Panc1 (cell line): ENCODE measurements at regions not wholly inside any gene's neighbourhood (a gene's known extent, or its start where the extent isn't known, plus 50 kb on each side); places are given as distances from the start of the nearest gene placed in this dataset.

Experiments
- ATAC-seq: fragments of 200-7000 bp; cut with Tn5 transposase; 2 replicates; pipeline ENCODE4 v1.9.1; 2020; ENCODE audit warnings: mild to moderate bottlenecking, moderate library complexity
- BruUV-seq: library from RNA; stranded (reverse); fragments of 400-500 nt; replicated peaks from 2 replicates; lab custom pipeline; 2021; lab: Mats Ljungman, UMichigan
- CTCF ChIA-PET: fragments of 300-600 bp; sonication (Branson Sonifier 250); formaldehyde crosslinking; loops from one replicate; lab custom pipeline; 2022; ENCODE audit warnings: antibody characterized with exemption; lab: Charles Lee
- POLR2A ChIA-PET: fragments of 300-600 bp; sonication (Branson Sonifier 250); formaldehyde crosslinking; loops from one replicate; lab custom pipeline; 2022; ENCODE audit warnings: antibody characterized with exemption; lab: Charles Lee
- DNase-seq: peaks from one replicate; pipeline ENCODE4 v3.0.0-alpha.2; 2010; ENCODE audit warnings: low read depth, low spot score
- H3K27ac ChIP-seq: 2 replicates; pipeline ENCODE4 v1.5.1; 2011; ENCODE audit warnings: mild to moderate bottlenecking, low read length, inconsistent platforms
- H3K27me3 ChIP-seq: fragments of 200-500 bp; sonication (Bioruptor generic); 2 replicates; pipeline ENCODE4 v1.6.0; 2014; ENCODE audit warnings: low read length, inconsistent platforms; ENCODE audit not compliant: control insufficient read depth, insufficient read depth
- H3K36me3 ChIP-seq: fragments of 200-500 bp; sonication (Bioruptor generic); 2 replicates; pipeline ENCODE4 v1.5.1; 2014; ENCODE audit warnings: inconsistent platforms, mild to moderate bottlenecking, low read length, moderate library complexity; ENCODE audit not compliant: control insufficient read depth, insufficient read depth
- H3K4me1 ChIP-seq: 2 replicates; pipeline ENCODE4 v1.5.1; 2011; ENCODE audit warnings: inconsistent platforms, mild to moderate bottlenecking, low read length, moderate library complexity; ENCODE audit not compliant: control insufficient read depth, insufficient read depth
- H3K4me3 ChIP-seq, 2 experiments: 2 replicates each; pipeline ENCODE4 v1.5.1; 2011 to 2012; ENCODE audit warnings: low read depth in 2 of 2, low read length in 2 of 2, mild to moderate bottlenecking in 2 of 2, inconsistent platforms in 1 of 2, moderate library complexity in 1 of 2
- H3K9me3 ChIP-seq: fragments of 200-500 bp; sonication (Bioruptor generic); 2 replicates; pipeline ENCODE4 v1.5.1; 2014; ENCODE audit warnings: low read depth, mild to moderate bottlenecking, inconsistent platforms, low read length, moderate library complexity; ENCODE audit not compliant: control insufficient read depth, insufficient read depth
- POLR2AphosphoS5 ChIP-seq: IDR thresholded peaks from 2 replicates; pipeline ENCODE4 v1.6.1; 2012; ENCODE audit warnings: mild to moderate bottlenecking, low read depth, low read length, moderate library complexity
- REST ChIP-seq, 2 experiments: IDR thresholded peaks; 2 replicates each; pipeline ENCODE4 v1.6.1; 2011 to 2012; ENCODE audit warnings: low read depth in 2 of 2, control low read depth in 1 of 2, low read length in 1 of 2, mild to moderate bottlenecking in 1 of 2, moderate library complexity in 1 of 2; ENCODE audit not compliant: insufficient read depth in 1 of 2
- SIN3A ChIP-seq: IDR thresholded peaks from 2 replicates; pipeline ENCODE4 v1.6.1; 2012; ENCODE audit warnings: low read depth, mild to moderate bottlenecking, low read length, moderate library complexity, borderline replicate concordance; ENCODE audit not compliant: insufficient read depth
- TCF7L2 ChIP-seq: IDR thresholded peaks from 2 replicates; pipeline ENCODE4 v1.6.1; 2011; ENCODE audit warnings: mild to moderate bottlenecking, low read depth, low read length, inconsistent platforms
- in situ Hi-C: cut with HindIII; loops from 2 replicates; pipeline ENCODE4 v1.10.0; 2016; ENCODE audit warnings: low sequenced_read_pairs, low pct_unique_long_range_greater_than_20kb
- intact Hi-C: fragments of 100-400 bp; cut with micrococcal nuclease; formaldehyde crosslinking; loops from one replicate; pipeline ENCODE4 v1.10.0; 2022; ENCODE audit not compliant: unreplicated experiment
- TF ChIP-seq, protein P1 (sequence below): fragments of 450-650 bp; IDR thresholded peaks from 2 replicates; pipeline ENCODE4 v1.5.1; 2017; ENCODE audit warnings: mild to moderate bottlenecking

GRCh38 chr1:99534638-99534930, 111.3 kb upstream of the PALMD start:
- POLR2A ChIA-PET = no interaction called here
- DNase-seq = no peak
- H3K27me3 ChIP-seq = no peaks in the 10 kb centered on the region
- in situ Hi-C loops = no loop called here
- BruUV-seq = no TSS peak
- no peaks in the 10 kb centered on the region for H3K9me3 ChIP-seq
- CTCF ChIA-PET = no interaction called here
- no peaks in the 10 kb centered on the region for H3K4me1 ChIP-seq
- intact Hi-C loops = no loop called here
- H3K27ac ChIP-seq = no peak overlapping the region
- H3K36me3 ChIP-seq = no peaks in the 10 kb centered on the region
- no peak overlapping the region for H3K4me3 ChIP-seq
- TF ChIP-seq SIN3A = no peak
- no peak for TF ChIP-seq POLR2AphosphoS5
- TF ChIP-seq REST (IDR thresholded peaks at IDR 0.05; ENCODE audit: insufficient read depth in 1 of 2, low read depth in 2 of 2, low read length in 1 of 2) = no peak
- TF ChIP-seq, protein P1, sequence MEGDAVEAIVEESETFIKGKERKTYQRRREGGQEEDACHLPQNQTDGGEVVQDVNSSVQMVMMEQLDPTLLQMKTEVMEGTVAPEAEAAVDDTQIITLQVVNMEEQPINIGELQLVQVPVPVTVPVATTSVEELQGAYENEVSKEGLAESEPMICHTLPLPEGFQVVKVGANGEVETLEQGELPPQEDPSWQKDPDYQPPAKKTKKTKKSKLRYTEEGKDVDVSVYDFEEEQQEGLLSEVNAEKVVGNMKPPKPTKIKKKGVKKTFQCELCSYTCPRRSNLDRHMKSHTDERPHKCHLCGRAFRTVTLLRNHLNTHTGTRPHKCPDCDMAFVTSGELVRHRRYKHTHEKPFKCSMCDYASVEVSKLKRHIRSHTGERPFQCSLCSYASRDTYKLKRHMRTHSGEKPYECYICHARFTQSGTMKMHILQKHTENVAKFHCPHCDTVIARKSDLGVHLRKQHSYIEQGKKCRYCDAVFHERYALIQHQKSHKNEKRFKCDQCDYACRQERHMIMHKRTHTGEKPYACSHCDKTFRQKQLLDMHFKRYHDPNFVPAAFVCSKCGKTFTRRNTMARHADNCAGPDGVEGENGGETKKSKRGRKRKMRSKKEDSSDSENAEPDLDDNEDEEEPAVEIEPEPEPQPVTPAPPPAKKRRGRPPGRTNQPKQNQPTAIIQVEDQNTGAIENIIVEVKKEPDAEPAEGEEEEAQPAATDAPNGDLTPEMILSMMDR = no peak
- no peak for TF ChIP-seq TCF7L2
- ATAC-seq = no peak

- intact Hi-C loops (no loop called here), in situ Hi-C loops (no loop called here)
- Histone ChIP-seq H3K4me1 (no peaks in the 10 kb centered on the region), H3K27ac (no peak overlapping the region), H3K9me3 (no peaks in the 10 kb centered on the region), H3K4me3 (no peak overlapping the region), H3K36me3 (no peaks in the 10 kb centered on the region), H3K27me3 (no peaks in the 10 kb centered on the region)
- no peak for ATAC-seq
- no peak for DNase-seq
- no peak for TF ChIP-seq SIN3A
- TF ChIP-seq REST (IDR thresholded peaks at IDR 0.05; ENCODE audit: insufficient read depth in 1 of 2, low read depth in 2 of 2, low read length in 1 of 2) = no peak
- TF ChIP-seq, protein P1 = no peak
- no peak for TF ChIP-seq TCF7L2
- TF ChIP-seq POLR2AphosphoS5 = no peak
- BruUV-seq = no TSS peak
- POLR2A ChIA-PET = no interaction called here
- CTCF ChIA-PET = no interaction called here
These were observed 110.3 kb upstream of the PALMD start for GRCh38 chr1:99535470-99536164.
